ENCODE measurements at regions not wholly inside any gene's neighbourhood (a gene's known extent, or its start where the extent isn't known, plus 50 kb on each side); places are given as distances from the start of the nearest gene placed in this dataset.

DNA sequence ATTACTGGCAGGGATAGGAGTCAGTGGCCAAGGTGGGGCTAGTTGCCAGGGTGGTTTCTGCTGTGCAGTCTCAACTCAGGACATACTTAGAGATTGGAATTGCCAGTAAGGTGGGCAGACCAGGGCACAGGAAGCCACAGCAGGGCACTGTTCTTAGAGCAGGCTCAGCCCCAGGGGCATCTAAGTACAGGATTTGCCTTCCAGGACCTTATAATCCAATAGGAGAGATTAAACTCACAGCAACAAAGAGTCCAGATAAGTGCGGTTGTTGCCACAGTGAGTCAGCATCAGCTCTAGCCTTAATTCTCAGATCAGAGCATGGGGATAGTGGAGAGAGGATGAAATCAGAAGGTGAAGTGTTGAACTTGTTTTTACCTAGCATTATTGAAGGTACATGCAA is 265.8 kb upstream of the TRPC7 start:
- Histone ChIP-seq H3K4me3 (ENCODE audit: low read depth, low read length) (no peak overlapping the region), H3K36me3 (ENCODE audit: control insufficient read depth, insufficient read depth, low read length) (no peaks in the 10 kb centered on the region), H3K27me3 (ENCODE audit: control insufficient read depth, insufficient read depth, low read length) (no peaks in the 10 kb centered on the region)
- no peak for DNase-seq (ENCODE audit: low read depth)
- TF ChIP-seq, protein P1, sequence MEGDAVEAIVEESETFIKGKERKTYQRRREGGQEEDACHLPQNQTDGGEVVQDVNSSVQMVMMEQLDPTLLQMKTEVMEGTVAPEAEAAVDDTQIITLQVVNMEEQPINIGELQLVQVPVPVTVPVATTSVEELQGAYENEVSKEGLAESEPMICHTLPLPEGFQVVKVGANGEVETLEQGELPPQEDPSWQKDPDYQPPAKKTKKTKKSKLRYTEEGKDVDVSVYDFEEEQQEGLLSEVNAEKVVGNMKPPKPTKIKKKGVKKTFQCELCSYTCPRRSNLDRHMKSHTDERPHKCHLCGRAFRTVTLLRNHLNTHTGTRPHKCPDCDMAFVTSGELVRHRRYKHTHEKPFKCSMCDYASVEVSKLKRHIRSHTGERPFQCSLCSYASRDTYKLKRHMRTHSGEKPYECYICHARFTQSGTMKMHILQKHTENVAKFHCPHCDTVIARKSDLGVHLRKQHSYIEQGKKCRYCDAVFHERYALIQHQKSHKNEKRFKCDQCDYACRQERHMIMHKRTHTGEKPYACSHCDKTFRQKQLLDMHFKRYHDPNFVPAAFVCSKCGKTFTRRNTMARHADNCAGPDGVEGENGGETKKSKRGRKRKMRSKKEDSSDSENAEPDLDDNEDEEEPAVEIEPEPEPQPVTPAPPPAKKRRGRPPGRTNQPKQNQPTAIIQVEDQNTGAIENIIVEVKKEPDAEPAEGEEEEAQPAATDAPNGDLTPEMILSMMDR (IDR thresholded peaks at IDR 0.05; ENCODE audit: insufficient read depth, low read length, poor library complexity, severe bottlenecking), result no peak

DNA sequence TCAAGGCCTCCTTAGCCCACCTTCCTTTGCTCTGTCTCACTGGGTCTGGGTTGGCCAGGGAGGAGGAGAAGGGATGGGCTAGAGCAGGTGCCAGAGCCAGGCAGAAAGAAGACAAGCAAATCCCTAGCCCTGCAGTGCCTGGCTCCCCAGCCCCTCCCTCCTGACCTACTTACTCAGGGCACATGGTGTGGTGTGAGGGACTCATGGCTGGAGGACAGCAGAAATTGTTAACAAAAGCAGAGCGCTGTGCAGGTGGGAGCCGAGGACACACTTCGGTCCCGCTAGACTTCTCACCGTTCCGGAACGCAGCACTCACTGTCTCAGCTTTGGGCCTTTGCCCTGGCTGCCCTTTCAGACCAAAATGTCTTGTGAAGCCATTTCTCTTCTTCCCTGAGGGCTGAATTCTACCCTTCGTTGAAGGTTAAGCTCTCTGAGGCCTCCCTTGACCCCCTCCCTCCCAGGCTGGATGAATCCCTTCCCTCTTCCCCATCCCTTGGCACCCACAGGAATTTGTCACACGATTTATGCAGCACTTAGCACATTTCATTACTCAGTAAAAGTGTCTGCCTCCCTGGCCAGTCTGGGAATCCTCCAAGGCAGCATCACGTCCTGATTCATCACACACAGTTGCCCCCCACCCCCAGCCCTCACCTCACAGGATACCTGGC is 263.9 kb upstream of the TRPC7 start:
- Histone ChIP-seq H3K4me3 (ENCODE audit: low read depth, low read length) (no peak overlapping the region), H3K27me3 (ENCODE audit: control insufficient read depth, insufficient read depth, low read length) (no peaks in the 10 kb centered on the region), H3K36me3 (ENCODE audit: control insufficient read depth, insufficient read depth, low read length) (no peaks in the 10 kb centered on the region)
- no peak for DNase-seq (ENCODE audit: low read depth)
- TF ChIP-seq, protein P1 (IDR thresholded peaks at IDR 0.05; ENCODE audit: insufficient read depth, low read length, poor library complexity, severe bottlenecking), result no peak

- Histone ChIP-seq H3K36me3 (ENCODE audit: control insufficient read depth, insufficient read depth, low read length) (no peaks in the 10 kb centered on the region), H3K4me3 (ENCODE audit: low read depth, low read length) (no peak overlapping the region), H3K27me3 (ENCODE audit: control insufficient read depth, insufficient read depth, low read length) (no peaks in the 10 kb centered on the region)
- TF ChIP-seq, protein P1 (IDR thresholded peaks at IDR 0.05; ENCODE audit: insufficient read depth, low read length, poor library complexity, severe bottlenecking), result no peak
- no peak for DNase-seq (ENCODE audit: low read depth)
Observed at GRCh38 chr5:136626531-136626930, 261.2 kb upstream of the TRPC7 start.

- Histone ChIP-seq H3K27me3 (ENCODE audit: control insufficient read depth, insufficient read depth, low read length) (no peaks in the 10 kb centered on the region), H3K4me3 (ENCODE audit: low read depth, low read length) (no peak overlapping the region), H3K36me3 (ENCODE audit: control insufficient read depth, insufficient read depth, low read length) (no peaks in the 10 kb centered on the region)
- no peak for DNase-seq (ENCODE audit: low read depth)
- TF ChIP-seq, protein P1 (IDR thresholded peaks at IDR 0.05; ENCODE audit: insufficient read depth, low read length, poor library complexity, severe bottlenecking), result no peak
Observed at GRCh38 chr5:136622747-136623146, 257.4 kb upstream of the TRPC7 start.

DNA sequence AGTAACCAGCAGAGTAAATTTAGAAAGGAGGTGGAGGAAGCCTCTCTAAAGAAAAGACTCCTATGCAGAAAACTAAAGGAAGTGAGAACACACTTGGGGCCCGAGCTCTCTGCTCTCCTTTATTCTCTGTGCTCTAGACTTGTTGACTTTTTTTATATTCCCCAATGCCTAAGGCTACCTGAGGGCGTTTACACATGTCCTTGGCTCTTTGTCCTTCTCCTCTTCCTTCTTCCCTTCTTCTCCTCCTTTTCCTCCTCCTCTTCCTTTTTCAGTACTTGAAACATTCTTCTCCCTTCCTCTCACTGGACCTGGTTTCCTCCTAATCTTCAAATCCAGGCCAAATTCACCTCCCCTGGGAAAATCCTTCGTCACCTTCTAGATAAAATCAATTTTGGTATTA is 256.4 kb upstream of the TRPC7 start:
- TF ChIP-seq, protein P1 (IDR thresholded peaks at IDR 0.05; ENCODE audit: insufficient read depth, low read length, poor library complexity, severe bottlenecking), result no peak
- Histone ChIP-seq H3K36me3 (ENCODE audit: control insufficient read depth, insufficient read depth, low read length) (no peaks in the 10 kb centered on the region), H3K27me3 (ENCODE audit: control insufficient read depth, insufficient read depth, low read length) (no peaks in the 10 kb centered on the region)

DNA sequence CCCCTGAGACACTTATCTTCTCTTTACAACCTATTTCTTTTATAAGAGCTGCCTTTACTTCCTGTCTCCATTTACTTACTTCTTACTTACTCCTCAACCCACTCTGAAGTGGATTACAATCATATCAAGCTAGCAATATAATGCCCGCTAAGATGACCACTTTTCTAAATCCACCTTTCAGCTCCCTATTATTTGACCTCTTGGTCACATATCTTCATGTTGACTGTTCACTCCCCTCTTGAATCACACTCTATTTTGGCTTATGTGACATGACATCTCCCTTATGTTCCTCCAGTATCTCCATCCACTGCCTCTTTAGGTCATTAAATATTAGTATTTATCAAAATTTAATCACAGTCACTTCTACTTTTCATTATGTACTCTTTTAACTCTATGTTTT is 255.3 kb upstream of the TRPC7 start:
- Histone ChIP-seq H3K27me3 (ENCODE audit: control insufficient read depth, insufficient read depth, low read length) (no peaks in the 10 kb centered on the region), H3K36me3 (ENCODE audit: control insufficient read depth, insufficient read depth, low read length) (no peaks in the 10 kb centered on the region), H3K4me3 (ENCODE audit: low read depth, low read length) (no peak overlapping the region)
- no peak for DNase-seq (ENCODE audit: low read depth)
- TF ChIP-seq, protein P1 (IDR thresholded peaks at IDR 0.05; ENCODE audit: insufficient read depth, low read length, poor library complexity, severe bottlenecking), result no peak

More for the DNA sequence above, 256.4 kb upstream of the TRPC7 start:
- no peak for DNase-seq (ENCODE audit: low read depth)
- no peak overlapping the region for H3K4me3 ChIP-seq (ENCODE audit: low read depth, low read length)
